Left kidney (tissue), 1 donor: ENCODE measurements at regions not wholly inside any gene's neighbourhood (a gene's known extent, or its start where the extent isn't known, plus 50 kb on each side); places are given as distances from the start of the nearest gene placed in this dataset.
"Not testable (repeated sequence)": the region's sequence is repeated elsewhere in the genome, so short reads cannot be mapped to it uniquely, and the experiment has no call there.

ENCODE experiments used
- DNase-seq: peaks from one replicate; pipeline ENCODE4 v3.0.0-alpha.2; 2013

- no peak for DNase-seq
These were observed 64.9 kb upstream of the MYO3A start for GRCh38 chr10:25869067-25869591.

DNA sequence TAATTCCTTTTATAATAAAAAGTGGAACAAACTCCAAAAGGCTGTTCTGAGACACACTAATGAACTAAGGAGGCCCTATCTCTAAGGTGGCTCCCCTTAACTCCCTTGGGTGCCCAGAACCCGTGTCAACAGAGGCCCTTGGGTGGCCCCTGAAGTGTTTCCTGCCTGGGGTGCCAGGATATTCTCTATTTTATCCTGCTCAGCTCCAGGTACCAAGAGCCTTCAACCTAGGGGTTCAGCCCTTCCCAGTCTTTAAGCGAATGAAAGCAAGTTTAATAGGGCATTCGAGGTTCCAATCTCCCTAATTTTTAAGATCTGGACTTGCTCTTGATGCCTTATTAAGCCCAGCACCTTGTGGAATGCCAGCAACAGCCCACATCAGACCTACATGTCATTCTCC lies 64.4 kb upstream of the MYO3A start:
- DNase-seq: no peak

- not testable (repeated sequence) for DNase-seq
These were observed 59.6 kb upstream of the MYO3A start for GRCh38 chr10:25874402-25874801.

DNA sequence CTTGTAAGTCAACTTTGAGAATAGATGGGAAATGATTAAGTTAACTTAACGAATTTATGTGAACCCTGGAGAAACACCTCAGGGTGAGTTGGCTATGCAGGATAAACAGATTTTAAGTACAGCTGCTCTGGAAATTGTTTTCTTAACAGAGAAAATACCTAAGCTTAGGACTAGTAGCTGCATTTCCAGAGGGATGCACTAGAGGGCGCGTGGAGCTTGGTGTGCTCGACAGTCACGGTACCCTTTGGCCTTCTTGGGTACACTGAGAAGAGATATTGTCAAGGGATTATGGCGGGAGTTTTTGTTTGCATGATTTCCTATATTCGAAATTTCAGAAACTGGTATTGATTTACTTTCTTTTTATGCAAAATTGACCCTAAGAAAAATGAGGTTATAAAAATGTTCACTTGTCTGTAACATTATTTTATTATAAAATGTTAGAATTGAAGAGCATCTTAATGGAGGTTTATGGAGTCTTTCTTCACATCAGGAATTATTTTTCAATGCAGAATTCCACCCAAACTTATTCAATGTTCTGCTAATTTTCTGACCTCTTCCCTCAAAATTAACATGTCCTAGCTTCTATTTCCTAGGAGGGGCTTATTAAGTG lies 58.4 kb upstream of the MYO3A start:
- DNase-seq: peak; percentile 77

GRCh38 chr10:25877296-25877695 lies 56.7 kb upstream of the MYO3A start:
- DNase-seq: no peak
